ENCODE measurements at regions not wholly inside any gene's neighbourhood (a gene's known extent, or its start where the extent isn't known, plus 50 kb on each side); places are given as distances from the start of the nearest gene placed in this dataset.

DNA sequence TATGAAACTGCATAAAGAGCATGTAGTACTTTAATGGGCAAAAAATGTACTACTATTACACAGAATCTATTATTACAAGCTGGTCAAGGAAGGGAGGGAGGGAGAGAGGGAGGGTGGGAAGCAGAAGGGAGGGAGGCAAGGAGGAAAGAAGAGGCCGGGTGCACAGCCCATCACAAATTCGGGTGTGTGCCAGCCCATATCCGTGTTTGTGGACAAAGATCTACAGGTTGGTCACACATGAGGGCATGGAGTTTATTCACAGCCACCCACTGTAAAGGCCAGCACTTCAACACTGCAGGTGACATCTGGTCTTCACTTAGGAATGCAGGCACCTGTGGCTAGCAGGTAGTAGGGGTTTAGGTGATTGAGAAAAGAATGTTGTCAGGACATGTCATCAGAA, 352.5 kb upstream of the NBEA start:
- TF ChIP-seq POLR2A (IDR thresholded peaks at IDR 0.05), result no peak
- TF ChIP-seq, protein P1, sequence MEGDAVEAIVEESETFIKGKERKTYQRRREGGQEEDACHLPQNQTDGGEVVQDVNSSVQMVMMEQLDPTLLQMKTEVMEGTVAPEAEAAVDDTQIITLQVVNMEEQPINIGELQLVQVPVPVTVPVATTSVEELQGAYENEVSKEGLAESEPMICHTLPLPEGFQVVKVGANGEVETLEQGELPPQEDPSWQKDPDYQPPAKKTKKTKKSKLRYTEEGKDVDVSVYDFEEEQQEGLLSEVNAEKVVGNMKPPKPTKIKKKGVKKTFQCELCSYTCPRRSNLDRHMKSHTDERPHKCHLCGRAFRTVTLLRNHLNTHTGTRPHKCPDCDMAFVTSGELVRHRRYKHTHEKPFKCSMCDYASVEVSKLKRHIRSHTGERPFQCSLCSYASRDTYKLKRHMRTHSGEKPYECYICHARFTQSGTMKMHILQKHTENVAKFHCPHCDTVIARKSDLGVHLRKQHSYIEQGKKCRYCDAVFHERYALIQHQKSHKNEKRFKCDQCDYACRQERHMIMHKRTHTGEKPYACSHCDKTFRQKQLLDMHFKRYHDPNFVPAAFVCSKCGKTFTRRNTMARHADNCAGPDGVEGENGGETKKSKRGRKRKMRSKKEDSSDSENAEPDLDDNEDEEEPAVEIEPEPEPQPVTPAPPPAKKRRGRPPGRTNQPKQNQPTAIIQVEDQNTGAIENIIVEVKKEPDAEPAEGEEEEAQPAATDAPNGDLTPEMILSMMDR (IDR thresholded peaks at IDR 0.05), result no peak

All from testis (tissue), 2 donors.